Loucy (cell line): ENCODE measurements at regions not wholly inside any gene's neighbourhood (a gene's known extent, or its start where the extent isn't known, plus 50 kb on each side); places are given as distances from the start of the nearest gene placed in this dataset.
A peak's percentile ranks its signal among the peaks of the same experiment; 100 is the strongest.

Source experiments
- H2AFZ ChIP-seq: fragments of 200-600 bp; sonication (generic); 2 replicates; pipeline ENCODE4 v1.6.0; 2016; ENCODE audit warnings: antibody characterized with exemption, mild to moderate bottlenecking, low read length, moderate library complexity
- H3F3A ChIP-seq: fragments of 200-600 bp; 2 replicates; pipeline ENCODE4 v1.6.0; 2016; ENCODE audit warnings: antibody characterized with exemption, low read depth, mild to moderate bottlenecking
- H3K27me3 ChIP-seq: fragments of 200-600 bp; sonication (generic); 2 replicates; pipeline ENCODE4 v1.6.1; 2014; ENCODE audit warnings: low read length, mild to moderate bottlenecking; ENCODE audit not compliant: insufficient read depth, poor library complexity, severe bottlenecking
- H3K36me3 ChIP-seq: fragments of 200-600 bp; sonication (generic); 2 replicates; pipeline ENCODE4 v1.6.1; 2016; ENCODE audit warnings: low read length; ENCODE audit not compliant: insufficient read depth
- H3K4me1 ChIP-seq: fragments of 200-600 bp; sonication (generic); 2 replicates; pipeline ENCODE4 v1.5.1; 2014; ENCODE audit warnings: low read length, mild to moderate bottlenecking; ENCODE audit not compliant: insufficient read depth, poor library complexity, severe bottlenecking
- H3K4me2 ChIP-seq: fragments of 200-600 bp; sonication (generic); 2 replicates; pipeline ENCODE4 v1.6.0; 2014; ENCODE audit warnings: antibody characterized with exemption, low read length, low read depth, mild to moderate bottlenecking; ENCODE audit not compliant: poor library complexity, severe bottlenecking
- H3K4me3 ChIP-seq: fragments of 200-600 bp; sonication (generic); 2 replicates; pipeline ENCODE4 v1.5.1; 2014; ENCODE audit warnings: low read length, mild to moderate bottlenecking, mixed read lengths; ENCODE audit not compliant: poor library complexity, severe bottlenecking
- H3K79me2 ChIP-seq: fragments of 200-600 bp; sonication (generic); 2 replicates; pipeline ENCODE4 v1.6.1; 2014; ENCODE audit warnings: low read length; ENCODE audit not compliant: insufficient read depth
- H3K9ac ChIP-seq: fragments of 200-600 bp; sonication (generic); 2 replicates; pipeline ENCODE4 v1.6.0; 2014; ENCODE audit warnings: mild to moderate bottlenecking, low read depth, low read length, moderate library complexity; ENCODE audit not compliant: poor library complexity, severe bottlenecking
- H3K9me2 ChIP-seq: fragments of 200-600 bp; sonication (generic); replicated peaks from 2 replicates; pipeline ENCODE4 v1.6.1; 2016; ENCODE audit warnings: low read depth, low read length, mixed read lengths
- H3K9me3 ChIP-seq: fragments of 200-600 bp; sonication (generic); 2 replicates; pipeline ENCODE4 v1.6.1; 2014; ENCODE audit warnings: mild to moderate bottlenecking, antibody characterized with exemption, low read length, low read depth; ENCODE audit not compliant: insufficient read depth
- H4K20me1 ChIP-seq: fragments of 200-600 bp; sonication (generic); 2 replicates; pipeline ENCODE4 v1.6.0; 2014; ENCODE audit warnings: antibody characterized with exemption, low read length, mild to moderate bottlenecking; ENCODE audit not compliant: insufficient read depth, poor library complexity, severe bottlenecking
- CTCF ChIP-seq: fragments of 200-600 bp; sonication (generic); conservative IDR thresholded peaks from 2 replicates; pipeline ENCODE4 v1.5.1; 2014; ENCODE audit warnings: mild to moderate bottlenecking, antibody characterized with exemption, low read length
- EZH2phosphoT487 ChIP-seq: fragments of 200-600 bp; IDR thresholded peaks from 2 replicates; pipeline ENCODE4 v1.6.1; 2018; ENCODE audit warnings: antibody characterized with exemption, mild to moderate bottlenecking, moderate library complexity, borderline replicate concordance

- H3F3A ChIP-seq: no peaks in the 10 kb centered on the region
- H2AFZ ChIP-seq: no peak overlapping the region
- H3K4me1 ChIP-seq: peaks cover 24% of the 10 kb centered on the region
- no peak overlapping the region for H3K4me2 ChIP-seq
- TF ChIP-seq EZH2phosphoT487 (no peak), CTCF (no peak)
- no peaks in the 10 kb centered on the region for H3K79me2 ChIP-seq
- H3K36me3 ChIP-seq: no peaks in the 10 kb centered on the region
- H3K9me2 ChIP-seq: no peaks in the 10 kb centered on the region
- H3K27me3 ChIP-seq: no peaks in the 10 kb centered on the region
- no peaks in the 10 kb centered on the region for H3K9me3 ChIP-seq
- no peaks in the 10 kb centered on the region for H4K20me1 ChIP-seq
- H3K4me3 ChIP-seq: no peak overlapping the region
- H3K9ac ChIP-seq: no peak overlapping the region
These were observed 132.4 kb upstream of the ITGA6 start for GRCh38 chr2:172294983-172295382.

GRCh38 chr2:172295677-172296076 is 131.7 kb upstream of the ITGA6 start:
- peaks cover 24% of the 10 kb centered on the region for H3K4me1 ChIP-seq
- no peaks in the 10 kb centered on the region for H3K27me3 ChIP-seq
- H3K36me3 ChIP-seq: no peaks in the 10 kb centered on the region
- no peak overlapping the region for H3K9ac ChIP-seq
- H3F3A ChIP-seq: no peaks in the 10 kb centered on the region
- no peaks in the 10 kb centered on the region for H3K9me3 ChIP-seq
- no peak overlapping the region for H3K4me3 ChIP-seq
- TF ChIP-seq CTCF: no peak
- no peak for TF ChIP-seq EZH2phosphoT487
- no peak overlapping the region for H3K4me2 ChIP-seq
- no peaks in the 10 kb centered on the region for H3K9me2 ChIP-seq
- H4K20me1 ChIP-seq: no peaks in the 10 kb centered on the region
- H3K79me2 ChIP-seq: no peaks in the 10 kb centered on the region
- H2AFZ ChIP-seq: no peak overlapping the region

GRCh38 chr2:172296267-172297046 is 130.9 kb upstream of the ITGA6 start:
- H4K20me1 ChIP-seq: no peaks in the 10 kb centered on the region
- no peaks in the 10 kb centered on the region for H3K9me3 ChIP-seq
- TF ChIP-seq EZH2phosphoT487 (no peak), CTCF (no peak)
- no peaks in the 10 kb centered on the region for H3K9me2 ChIP-seq
- no peaks in the 10 kb centered on the region for H3F3A ChIP-seq
- H2AFZ ChIP-seq: no peak overlapping the region
- peaks cover 24% of the 10 kb centered on the region for H3K4me1 ChIP-seq
- peak overlapping the region; percentile 30 for H3K4me2 ChIP-seq
- no peaks in the 10 kb centered on the region for H3K27me3 ChIP-seq
- H3K36me3 ChIP-seq: no peaks in the 10 kb centered on the region
- no peaks in the 10 kb centered on the region for H3K79me2 ChIP-seq
- no peak overlapping the region for H3K4me3 ChIP-seq
- H3K9ac ChIP-seq: no peak overlapping the region
